GM21825 (cell line): ENCODE measurements at regions not wholly inside any gene's neighbourhood (a gene's known extent, or its start where the extent isn't known, plus 50 kb on each side); places are given as distances from the start of the nearest gene placed in this dataset.
"Not testable (repeated sequence)": the region's sequence is repeated elsewhere in the genome, so short reads cannot be mapped to it uniquely, and the experiment has no call there.

ENCODE experiments used
- ATAC-seq: cut with Tn5 transposase; IDR thresholded peaks from one replicate; pipeline ENCODE4 v1.9.1; 2021; ENCODE audit warnings: mild to moderate bottlenecking, moderate library complexity; ENCODE audit not compliant: unreplicated experiment

DNA sequence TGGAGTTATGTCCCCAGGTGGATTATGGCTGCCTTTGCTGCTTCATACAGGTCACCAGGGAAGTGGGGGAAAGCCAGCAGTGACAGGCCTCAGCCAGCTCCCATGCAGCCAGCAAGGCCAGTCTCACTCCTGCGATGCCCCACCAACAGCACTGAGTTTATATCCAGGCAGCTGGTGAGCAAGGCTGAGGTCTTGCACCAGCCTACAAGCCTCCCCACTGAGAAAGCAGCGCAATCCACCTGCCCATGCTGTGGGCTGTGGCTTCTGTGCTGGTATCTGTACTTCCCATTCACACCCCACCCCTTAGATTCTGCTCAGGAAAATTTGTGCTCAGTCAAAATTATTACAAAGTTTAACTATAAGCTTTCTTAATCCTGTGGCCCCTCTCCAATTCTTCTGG lies 153.5 kb downstream of the HHIP start:
- ATAC-seq = no peak

DNA sequence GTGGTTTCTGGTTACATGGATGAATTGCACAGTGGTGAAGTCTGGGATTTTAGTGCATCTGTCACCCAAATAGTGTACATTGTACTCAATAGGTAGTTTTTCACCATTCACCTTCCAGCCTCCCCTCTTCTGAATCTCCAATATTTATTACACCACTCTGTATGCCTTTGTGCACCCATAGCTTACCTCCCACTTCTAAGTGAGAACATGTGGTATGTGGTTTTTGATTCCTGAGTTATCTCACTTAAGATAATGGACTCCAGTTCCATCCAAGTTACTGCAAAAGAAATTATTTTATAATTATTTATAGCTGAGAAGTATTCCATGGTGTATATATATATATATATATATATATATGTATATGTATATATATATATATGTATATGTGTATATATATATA lies 155.8 kb downstream of the HHIP start:
- ATAC-seq = no peak

DNA sequence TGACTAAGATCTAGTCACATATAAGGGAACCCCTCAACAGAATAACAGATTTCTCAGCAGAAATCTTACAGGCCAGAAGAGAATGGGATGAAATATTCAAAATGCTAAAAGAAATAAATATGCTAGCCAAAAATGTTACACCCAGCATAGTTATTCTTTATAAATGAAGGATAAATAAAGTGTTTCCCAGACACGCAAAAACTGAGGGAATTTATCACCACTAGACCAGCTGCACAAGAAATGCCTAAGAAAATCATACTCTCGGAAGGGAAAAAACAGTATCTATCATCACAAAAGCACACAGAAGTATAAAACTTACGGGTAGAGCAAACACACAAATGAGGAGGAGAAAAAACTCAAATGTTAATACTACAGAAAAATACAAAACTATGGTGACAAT lies 162.1 kb downstream of the HHIP start:
- ATAC-seq = no peak

DNA sequence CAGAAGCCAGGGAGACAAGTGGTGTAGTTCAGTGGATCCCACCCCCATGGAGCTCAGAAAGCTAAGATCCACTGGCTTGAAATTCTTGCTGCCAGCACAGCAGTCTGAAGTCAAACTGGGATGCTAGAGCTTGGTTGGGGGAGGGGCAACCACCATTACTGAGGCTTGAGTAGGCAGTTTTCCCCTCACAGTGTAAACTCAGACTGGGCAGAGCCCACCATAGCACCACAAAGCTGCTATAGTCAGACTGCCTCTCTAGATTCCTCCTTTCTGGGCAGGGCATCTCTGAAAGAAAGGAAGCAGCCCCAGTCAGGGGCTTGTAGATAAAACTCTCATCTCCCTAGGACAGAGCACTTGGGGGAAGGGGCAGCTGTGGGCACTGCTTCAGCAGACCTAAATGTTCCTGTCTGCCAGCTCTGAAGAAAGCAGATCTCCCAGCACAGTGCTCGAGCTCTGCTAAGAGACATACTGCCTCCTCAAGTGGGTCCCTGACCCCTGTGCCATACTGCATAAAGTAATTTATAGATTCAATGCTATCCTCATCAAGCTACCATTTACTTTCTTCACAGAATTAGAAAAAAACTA lies 163.2 kb downstream of the HHIP start:
- ATAC-seq = no peak

DNA sequence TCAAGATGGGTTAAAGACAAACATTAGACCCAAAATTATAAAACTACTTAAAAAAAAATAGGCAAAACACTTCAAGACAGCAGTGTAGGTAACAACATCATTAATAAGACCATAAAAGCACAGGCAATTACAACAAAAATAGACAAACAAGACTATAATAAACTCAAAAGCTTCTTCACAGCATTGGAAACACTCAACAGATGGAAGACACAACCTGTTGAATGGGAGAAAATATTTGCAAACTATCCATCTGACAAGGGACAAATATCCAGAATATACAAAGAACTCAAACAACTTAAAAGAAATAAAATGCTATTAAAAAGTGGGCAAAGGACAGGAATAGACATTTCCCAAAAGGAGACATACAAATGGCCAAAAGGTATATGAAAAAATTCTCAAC lies 170.7 kb downstream of the HHIP start:
- no peak for ATAC-seq

DNA sequence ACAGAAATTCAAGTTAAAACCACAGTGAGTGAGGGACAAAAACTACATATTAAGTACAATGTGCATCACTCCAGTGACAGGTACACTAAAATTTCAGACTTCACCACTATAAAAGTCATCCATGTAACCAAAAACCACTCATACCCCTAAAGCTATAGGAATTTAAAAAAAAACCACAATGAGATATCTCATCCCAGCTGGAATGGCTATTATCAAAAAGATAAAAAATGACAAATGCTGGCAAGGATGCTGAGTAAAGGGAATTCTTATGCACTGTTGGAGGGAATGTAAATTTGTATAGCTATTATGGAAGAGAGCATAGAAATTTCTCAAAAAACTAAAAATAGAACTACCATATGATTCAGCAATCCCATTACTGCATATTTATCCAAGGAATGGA lies 171.1 kb downstream of the HHIP start:
- no peak for ATAC-seq

DNA sequence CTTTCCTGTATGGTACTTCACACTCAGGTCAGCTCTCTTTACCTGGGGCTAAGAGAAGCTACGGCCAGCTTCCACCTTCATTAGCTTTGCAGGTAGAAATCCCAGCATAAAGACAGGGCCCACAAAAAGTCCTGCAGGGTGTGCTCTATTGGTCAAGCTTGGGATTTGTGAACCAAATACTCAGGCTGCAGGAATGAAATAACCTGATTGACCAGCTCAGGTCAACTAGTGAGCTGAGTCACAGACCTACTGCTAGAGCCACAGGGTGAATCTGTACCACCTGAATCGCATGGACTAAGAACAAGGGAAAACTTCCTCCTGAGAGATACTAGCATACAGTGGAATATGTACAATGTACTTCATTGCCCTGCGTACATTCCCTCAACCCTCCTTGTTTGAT lies 172.2 kb downstream of the HHIP start:
- no peak for ATAC-seq

DNA sequence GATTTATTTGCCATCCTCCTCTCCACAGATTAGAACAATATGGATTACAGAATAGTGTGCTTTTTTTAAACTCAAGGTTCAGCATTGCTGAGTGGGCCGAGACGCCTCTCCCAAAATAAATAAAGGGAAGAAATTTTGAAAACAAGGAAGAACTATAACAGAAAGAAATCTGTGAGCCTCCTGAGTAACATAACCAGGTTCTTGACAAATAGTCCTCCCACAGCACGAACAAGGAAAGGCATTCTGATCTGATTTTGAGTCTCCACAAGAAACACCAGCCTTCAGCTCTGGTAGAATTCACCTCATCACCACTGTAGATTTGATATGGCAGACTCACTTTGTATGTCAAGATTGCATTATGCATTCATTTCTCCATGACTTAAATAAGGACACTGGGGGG lies 173.6 kb downstream of the HHIP start:
- ATAC-seq = no peak

DNA sequence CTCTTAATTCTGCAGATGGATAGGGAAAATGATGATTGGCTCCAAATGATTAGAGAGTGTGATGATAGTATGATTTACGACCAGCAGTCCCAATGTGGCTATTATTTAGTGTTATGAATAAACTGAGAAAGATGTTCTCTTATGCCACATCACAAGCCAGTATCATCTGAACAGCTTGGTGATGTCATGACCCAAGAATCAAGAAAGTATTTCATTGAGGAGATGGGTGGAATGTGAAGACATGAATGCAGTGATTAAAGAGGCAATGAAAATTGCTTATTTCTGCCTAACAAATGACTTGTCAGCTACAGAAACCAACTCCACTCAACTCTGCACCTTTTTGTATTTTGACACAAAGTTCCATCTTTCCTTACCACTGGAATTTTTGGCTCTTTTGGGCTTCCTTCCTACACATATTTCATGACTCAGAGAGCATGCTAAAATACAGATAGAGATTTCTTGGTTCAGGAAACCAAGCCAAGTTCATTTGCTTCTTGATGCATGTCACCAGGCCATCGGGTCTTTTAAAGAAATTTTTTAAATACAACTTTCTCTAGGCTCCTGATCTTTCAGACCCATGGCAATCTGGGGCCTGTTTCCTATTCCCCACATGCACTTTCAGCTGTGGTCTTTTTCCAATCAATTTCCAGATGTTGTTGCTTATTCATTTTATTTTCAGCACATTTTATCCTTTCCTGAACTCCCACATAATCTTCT lies 174.2 kb downstream of the HHIP start:
- no peak for ATAC-seq

DNA sequence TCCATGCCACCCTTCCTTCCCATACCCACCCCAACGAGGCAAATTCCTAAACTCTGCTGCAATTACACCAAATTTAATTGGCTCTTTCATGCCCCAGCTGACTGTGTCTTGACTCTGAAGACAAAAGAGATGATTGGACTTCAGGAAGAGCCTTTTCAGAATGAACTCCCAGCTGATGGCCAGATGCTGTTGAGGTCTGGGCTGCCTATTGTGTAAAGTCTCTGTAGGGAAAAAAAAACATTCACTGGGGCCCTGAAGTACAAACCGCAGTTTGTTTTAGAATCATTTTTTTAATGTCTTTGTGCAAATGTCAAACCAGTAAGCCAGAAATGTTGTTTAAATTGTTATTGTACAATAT lies 174.8 kb downstream of the HHIP start:
- ATAC-seq = no peak

DNA sequence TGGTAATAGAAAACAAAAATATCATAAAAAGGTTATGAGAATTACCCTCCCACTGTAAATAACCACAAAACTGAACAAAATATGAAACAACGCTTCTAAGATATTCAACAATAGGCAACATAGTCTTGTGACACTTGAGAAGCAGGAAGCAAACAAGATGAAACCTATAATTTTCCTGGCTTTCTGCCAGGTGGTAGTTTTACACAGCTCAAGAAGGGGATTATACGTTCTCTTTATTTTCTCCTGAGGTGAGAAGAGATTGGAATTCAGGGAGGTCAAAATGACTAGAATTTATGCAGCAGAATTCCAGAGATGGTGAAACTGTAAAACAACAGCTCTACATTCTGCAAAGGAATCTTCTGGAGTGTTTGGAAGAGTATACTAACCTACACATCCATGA lies 186.0 kb downstream of the HHIP start:
- no peak for ATAC-seq

DNA sequence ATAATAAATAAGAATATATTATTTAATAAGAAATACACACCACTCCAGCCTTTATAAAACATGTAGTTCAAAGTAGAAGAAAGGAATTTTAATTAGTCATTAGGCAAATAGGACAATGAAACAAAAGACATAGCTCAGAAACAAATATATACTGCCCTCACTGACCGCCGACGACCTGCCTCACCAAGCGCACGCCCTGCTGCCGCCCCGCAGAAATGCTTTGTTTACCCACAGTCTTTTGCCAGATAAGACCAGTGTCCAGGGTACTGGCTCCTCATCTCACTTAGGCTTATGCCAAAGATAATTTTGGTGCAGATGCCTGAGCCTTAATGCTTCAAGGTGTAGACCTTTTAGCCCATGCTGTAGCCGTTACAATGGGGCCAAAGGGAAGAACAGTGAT lies 199.5 kb downstream of the HHIP start:
- ATAC-seq = no peak

DNA sequence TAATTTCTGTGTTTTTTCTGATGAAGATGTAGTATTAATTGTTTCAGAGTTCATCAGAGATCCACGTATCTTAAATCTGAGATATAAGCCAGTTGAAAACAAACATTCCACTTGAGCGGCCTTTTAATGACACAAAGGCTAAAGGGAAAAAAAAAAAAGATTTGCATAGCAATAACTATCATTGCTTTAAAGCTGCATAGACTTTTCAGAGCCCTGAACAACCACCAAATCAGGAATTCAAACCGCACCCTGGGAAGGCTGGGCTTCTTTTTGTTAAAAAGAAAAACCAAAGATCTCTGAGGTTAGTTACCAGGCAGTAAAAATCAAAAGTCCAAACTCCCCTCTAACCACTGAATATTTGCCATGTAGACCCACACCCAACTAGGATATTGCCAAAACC lies 206.0 kb downstream of the HHIP start:
- ATAC-seq = no peak

DNA sequence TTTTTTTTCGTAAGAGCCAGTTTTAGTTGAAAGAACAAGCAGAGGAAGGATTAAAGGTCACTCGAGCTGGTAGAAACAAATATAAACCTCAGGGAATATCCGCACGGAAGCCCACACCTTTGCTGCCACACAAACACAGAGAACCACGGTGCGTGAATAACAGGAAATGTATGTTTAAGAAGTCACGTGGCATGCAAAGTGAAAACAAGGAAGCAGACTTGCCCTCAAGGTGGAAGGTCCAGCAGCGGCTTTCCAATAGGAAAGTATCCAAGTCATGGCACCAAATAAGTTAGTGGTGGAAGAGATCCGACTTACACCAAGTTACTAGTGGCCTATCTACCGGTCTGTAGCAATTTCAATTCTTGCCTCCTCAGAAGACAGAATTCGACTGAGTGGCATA lies 215.5 kb downstream of the HHIP start:
- ATAC-seq = no peak

DNA sequence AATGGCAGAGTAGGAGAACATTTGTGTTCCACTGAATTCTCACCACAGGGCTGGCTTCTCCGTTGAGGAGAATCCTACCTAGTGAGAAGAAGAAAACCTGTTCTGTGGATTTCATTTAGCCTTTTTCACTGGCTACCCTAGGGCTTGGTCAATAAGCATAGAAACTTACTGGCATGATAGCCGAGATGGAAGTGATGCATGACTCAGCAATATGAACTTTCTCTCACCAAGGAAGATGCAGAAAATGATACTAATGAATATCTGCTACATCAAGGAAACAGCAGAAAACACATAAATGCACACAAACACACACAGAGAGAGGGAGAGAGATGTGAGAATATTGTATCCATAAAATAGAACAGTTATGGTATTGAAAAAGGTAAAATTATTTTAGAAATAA lies 216.3 kb downstream of the HHIP start:
- no peak for ATAC-seq

DNA sequence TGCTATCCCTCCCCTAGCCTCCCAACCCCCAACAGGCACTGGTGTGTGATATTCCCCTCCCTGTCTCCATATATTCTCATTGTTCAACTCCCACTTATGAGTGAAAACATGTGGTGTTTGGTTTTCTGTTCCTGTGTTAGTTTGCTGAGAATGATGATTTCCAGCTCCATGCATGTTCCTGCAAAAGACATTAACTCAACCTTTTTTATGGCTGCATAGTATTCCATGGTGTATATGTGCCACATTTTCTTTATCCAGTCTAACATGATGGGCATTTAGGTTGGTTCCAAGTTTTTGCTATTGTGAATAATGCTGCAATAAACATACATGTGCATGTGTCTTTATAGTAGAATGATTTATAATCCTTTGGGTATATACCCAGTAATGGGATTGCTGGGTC lies 218.9 kb downstream of the HHIP start:
- not testable (repeated sequence) for ATAC-seq

DNA sequence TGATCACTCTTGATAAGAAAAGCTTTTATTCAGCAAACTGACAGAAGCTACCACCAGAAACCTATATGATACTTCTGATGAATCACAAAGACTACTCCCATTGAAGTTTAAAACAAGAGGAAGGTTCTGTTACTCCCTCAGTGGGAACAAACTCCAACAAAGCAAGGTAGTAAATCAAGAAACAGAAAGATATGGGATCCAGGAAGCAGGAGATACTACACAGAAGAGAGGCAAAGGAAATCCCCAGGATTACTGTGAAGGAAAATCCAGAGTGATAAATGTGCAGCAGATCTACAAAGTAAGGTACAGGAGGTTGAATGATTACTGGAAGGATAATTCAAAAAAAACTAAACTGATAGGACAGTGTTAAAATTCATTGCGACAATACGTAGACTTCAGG lies 222.4 kb downstream of the HHIP start:
- ATAC-seq = no peak

DNA sequence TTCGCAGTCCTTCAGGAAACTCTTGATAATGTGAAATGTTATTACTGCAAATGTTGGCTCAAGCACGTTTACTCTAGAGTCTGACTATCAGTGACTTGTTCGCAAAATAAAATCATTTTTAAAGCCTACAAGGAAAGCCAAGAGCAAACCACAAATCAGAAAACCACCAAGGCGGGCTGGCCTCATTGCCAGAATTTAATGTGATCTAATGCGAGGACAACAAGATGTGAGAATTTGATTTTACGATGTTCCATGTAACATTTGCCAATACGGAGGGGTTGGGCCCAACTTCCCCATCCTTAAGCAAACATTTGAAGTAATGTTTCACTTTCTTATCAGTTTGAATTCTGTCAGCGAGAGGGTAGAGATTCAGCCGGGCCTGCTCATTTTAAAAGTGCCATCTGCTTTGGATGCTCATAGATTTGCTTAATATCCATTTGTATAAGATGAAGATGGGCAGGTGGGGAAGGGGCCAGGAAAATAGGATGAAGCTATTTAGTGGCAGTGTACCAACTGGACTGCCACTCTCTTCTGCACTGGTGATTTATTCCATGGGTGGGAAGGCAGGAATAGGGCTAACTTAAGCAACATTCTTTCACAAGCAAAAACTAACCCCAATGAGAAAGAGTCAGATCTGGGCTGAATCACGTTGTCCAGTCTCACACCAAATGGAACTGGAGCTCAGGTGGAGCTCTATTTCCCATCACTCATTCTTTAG lies 225.3 kb downstream of the ANAPC10 start:
- ATAC-seq = no peak

DNA sequence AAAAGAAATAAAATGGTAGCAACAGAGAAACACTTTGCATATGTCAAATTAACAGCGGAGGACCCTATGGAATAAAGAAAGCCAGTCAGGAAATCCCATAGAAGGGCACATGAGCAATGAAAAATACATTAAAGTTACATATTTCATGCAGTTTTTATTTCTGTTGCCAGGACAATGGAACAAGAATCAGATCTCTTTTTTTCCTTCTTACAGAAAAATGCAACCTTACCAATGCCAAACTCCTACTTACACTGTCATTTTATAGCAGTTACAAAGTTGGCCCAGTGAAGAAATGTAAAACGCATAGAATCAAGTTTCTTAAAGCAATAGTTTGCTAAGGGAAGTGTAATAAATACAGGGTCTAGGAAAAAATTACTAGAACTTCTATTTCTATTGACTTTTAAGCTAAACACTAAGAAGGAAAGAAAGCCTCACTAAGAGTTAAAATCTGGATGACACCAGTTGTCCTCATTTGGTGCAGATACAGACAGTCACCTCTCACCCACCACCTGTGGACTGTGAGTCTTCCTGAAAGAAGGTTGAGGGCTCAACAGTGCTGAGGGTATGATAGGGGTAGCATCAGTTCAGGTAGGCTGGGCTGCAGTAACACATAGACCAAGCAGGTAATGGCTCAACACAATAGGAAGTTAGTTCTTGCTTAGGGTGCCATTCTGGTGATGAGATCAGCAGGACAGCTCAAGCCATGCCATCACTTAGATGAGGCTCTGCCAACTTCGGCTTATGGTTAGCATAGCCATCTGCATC lies 224.6 kb downstream of the ANAPC10 start:
- ATAC-seq = no peak

DNA sequence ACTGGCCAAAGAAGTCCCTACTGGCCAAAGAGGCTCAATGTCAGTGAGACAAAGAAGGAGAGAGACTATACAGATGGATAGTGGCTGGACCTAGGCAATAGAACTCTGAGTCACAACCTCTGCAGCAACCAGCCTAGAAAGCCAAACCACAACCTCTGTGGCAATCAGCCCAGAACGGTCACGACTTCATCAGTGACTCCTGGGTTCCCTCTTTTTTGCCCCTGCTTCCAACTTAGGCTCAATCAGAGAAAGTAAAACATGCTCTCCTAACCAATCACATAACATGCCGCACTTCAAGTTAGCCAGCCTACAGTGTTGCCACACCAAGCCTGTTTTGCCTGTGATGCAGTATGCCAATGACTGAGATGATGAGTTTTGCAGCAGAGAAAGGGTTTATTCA lies 203.4 kb downstream of the ANAPC10 start:
- no peak for ATAC-seq

DNA sequence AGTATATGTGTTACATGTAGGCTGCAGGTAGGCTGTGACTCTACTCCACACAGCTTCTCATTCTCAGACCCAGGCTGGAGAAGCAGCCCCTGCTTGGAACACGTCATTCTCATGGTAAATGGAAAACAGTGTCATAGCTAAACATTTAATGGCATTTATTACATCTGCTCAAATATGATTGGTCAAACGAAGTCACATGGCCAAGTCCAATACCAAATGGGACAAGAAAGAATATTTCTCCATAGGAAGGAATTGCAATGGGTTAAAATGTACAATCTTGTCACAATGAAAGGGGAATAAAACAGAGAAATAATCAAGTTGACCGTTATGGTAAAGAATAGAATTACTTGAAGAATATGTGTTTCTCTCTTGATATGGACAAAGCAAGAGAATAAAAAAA lies 198.6 kb downstream of the ANAPC10 start:
- no peak for ATAC-seq

DNA sequence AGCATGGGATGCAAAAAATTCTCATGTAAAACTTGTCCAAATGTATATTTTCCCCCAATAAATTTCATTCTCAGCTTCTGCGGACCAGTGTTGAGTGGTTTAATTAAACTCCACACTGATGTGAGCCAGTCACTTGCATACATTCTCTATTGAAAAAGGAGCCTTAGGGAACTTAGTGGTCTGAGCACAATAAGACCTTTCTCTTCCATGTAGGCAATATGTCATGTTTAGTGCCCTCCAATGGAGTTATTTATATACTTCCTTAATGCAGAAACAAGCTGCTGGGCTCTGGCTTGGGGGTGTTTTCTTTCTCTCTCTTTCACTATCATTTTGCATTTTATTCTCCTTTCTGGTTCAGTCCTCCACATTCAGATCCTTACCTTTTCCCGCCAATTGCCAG lies 196.9 kb downstream of the ANAPC10 start:
- no peak for ATAC-seq
